ENCODE measurements at regions not wholly inside any gene's neighbourhood (a gene's known extent, or its start where the extent isn't known, plus 50 kb on each side); places are given as distances from the start of the nearest gene placed in this dataset.

DNA sequence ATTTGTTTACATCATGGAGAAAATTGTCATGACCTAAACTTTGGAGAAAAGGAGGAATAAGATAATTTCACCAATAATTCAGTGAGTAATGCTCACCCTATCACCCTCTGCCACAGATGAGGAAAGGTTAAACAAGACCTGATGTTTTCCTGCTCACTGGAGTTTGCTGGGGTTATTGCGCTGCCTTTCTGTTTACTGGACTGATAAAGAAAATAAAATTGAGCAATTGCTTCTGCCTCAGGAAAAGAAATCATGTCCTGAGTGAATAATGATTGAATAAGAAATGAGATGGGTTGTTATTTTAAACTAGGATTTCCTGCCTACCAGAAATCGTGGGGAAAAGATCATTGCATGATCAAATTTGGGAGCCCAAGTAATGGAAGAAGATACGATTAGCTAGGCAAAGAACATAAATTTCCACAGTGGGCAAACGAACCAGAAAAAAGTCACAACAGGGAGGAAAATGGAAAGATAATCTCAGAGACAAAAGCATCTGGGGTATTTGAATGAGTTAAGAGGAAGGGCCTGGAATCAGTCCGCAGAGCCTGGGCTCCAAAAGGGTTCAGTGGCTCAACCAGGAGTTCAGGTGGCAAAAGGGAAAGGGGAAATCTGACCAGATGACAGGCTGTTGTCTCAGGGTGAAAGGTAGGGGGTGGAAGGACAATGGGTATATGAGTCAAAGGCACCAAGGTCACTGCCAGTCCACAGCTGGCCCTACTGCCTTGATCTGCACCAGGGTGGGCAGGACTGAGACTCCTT, 146.8 kb downstream of the FAM43A start:
- TF ChIP-seq, protein P1, sequence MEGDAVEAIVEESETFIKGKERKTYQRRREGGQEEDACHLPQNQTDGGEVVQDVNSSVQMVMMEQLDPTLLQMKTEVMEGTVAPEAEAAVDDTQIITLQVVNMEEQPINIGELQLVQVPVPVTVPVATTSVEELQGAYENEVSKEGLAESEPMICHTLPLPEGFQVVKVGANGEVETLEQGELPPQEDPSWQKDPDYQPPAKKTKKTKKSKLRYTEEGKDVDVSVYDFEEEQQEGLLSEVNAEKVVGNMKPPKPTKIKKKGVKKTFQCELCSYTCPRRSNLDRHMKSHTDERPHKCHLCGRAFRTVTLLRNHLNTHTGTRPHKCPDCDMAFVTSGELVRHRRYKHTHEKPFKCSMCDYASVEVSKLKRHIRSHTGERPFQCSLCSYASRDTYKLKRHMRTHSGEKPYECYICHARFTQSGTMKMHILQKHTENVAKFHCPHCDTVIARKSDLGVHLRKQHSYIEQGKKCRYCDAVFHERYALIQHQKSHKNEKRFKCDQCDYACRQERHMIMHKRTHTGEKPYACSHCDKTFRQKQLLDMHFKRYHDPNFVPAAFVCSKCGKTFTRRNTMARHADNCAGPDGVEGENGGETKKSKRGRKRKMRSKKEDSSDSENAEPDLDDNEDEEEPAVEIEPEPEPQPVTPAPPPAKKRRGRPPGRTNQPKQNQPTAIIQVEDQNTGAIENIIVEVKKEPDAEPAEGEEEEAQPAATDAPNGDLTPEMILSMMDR (conservative IDR thresholded peaks at IDR 0.05): no peak
- H3K27me3 Mint-ChIP-seq (ENCODE audit: low read depth): no peaks in the 10 kb centered on the region; the same call in 1 of the 2 replicates
- Histone ChIP-seq H3K18ac (ENCODE audit: insufficient read length, low read depth, low read length) (no peak overlapping the region), H4K91ac (ENCODE audit: insufficient read length, low read depth, low read length) (no peak overlapping the region), H2AK5ac (ENCODE audit: insufficient read length, low read length) (no peak overlapping the region), H4K8ac (replicated peaks; ENCODE audit: insufficient read length, low read depth, low read length) (no peak overlapping the region), H3K23ac (ENCODE audit: insufficient read length, low read depth, low read length) (no peak overlapping the region), H2BK12ac (ENCODE audit: insufficient read length, low read depth, low read length) (no peak overlapping the region), H3K56ac (ENCODE audit: insufficient read length, low read depth, low read length) (no peak overlapping the region), H3K27me3 (ENCODE audit: insufficient read depth, low read length) (no peaks in the 10 kb centered on the region), H3K14ac (ENCODE audit: insufficient read depth, low read length) (no peak overlapping the region), H3K79me2 (ENCODE audit: insufficient read depth, low read length) (no peaks in the 10 kb centered on the region), H2BK120ac (ENCODE audit: low read depth, low read length, poor library complexity, severe bottlenecking) (no peak overlapping the region), H3K79me1 (ENCODE audit: insufficient read depth, low read depth, low read length, poor library complexity, severe bottlenecking) (no peaks in the 10 kb centered on the region), H3T11ph (ENCODE audit: low read length) (no peak overlapping the region), H3K9ac (ENCODE audit: extremely low read depth, insufficient read length, low read length) (no peak overlapping the region), H4K20me1 (ENCODE audit: control insufficient read depth, insufficient read depth, insufficient read length) (no peaks in the 10 kb centered on the region), H3K27ac (ENCODE audit: insufficient read length, low read depth, low read length) (no peak overlapping the region), H2AFZ (ENCODE audit: low read length) (no peak overlapping the region), H2BK5ac (ENCODE audit: insufficient read length, low read length) (no peak overlapping the region), H4K5ac (ENCODE audit: insufficient read length, low read depth, low read length) (no peak overlapping the region), H3K4ac (ENCODE audit: low read depth, low read length) (no peak overlapping the region), H2BK15ac (ENCODE audit: low read depth, low read length) (no peak overlapping the region), H3K9me3 (ENCODE audit: control insufficient read depth, low read depth, low read length) (no peaks in the 10 kb centered on the region), H3K4me2 (ENCODE audit: insufficient read depth, insufficient read length, low read length) (no peak overlapping the region), H2BK20ac (ENCODE audit: low read depth, low read length, poor library complexity, severe bottlenecking) (no peak overlapping the region), H3K4me1 (ENCODE audit: insufficient read depth, low read length) (no peaks in the 10 kb centered on the region), H3K23me2 (ENCODE audit: insufficient read length, low read depth, low read length, poor library complexity, severe bottlenecking) (no peaks in the 10 kb centered on the region)
- no CpG with 5 or more reads among the region's 5 CpGs for WGBS (ENCODE audit: extremely low coverage, insufficient read length, low lambda C conversion rate)
- H3K27ac Mint-ChIP-seq: no peak overlapping the region
- no peaks in the 10 kb centered on the region; a peak in 1 of 5 replicates for H3K9me3 Mint-ChIP-seq
- H3K4me1 Mint-ChIP-seq: peaks cover 5 to 7% of the 10 kb centered on the region in 2 experiments
- H3K36me3 Mint-ChIP-seq (ENCODE audit: insufficient read depth in 1 of 3, low read depth in 3 of 3): no peaks in the 10 kb centered on the region
- no peak for DNase-seq
- H3K4me3 Mint-ChIP-seq: no peak overlapping the region; a peak in 1 of 5 replicates
